SK-N-SH (cell line): ENCODE measurements at regions not wholly inside any gene's neighbourhood (a gene's known extent, or its start where the extent isn't known, plus 50 kb on each side); places are given as distances from the start of the nearest gene placed in this dataset.

Source experiments
- CTCF ChIA-PET: fragments of 300-600, 350-600 bp; formaldehyde crosslinking; extraction: SDS; loops from one replicate; lab custom pipeline; 2021; lab: Yijun Ruan, JAX
- POLR2A ChIA-PET: fragments of 350-600 bp; sonication (Branson Sonifier 250); formaldehyde crosslinking; extraction: SDS; loops from one replicate; lab custom pipeline; 2020; ENCODE audit warnings: antibody characterized with exemption, inconsistent platforms; lab: Yijun Ruan, JAX
- DNase-seq: peaks from one replicate; pipeline ENCODE4 v3.0.0; 2012
- H2AFZ ChIP-seq: fragments of 200-600 bp; sonication (generic); 2 replicates; pipeline ENCODE4 v1.8.1; 2016; ENCODE audit warnings: antibody characterized with exemption, mild to moderate bottlenecking, low read depth
- H3F3A ChIP-seq: fragments of 200-600 bp; sonication (generic); replicated peaks from 2 replicates; pipeline ENCODE3; 2016; ENCODE audit warnings: antibody characterized with exemption, mild to moderate bottlenecking; ENCODE audit not compliant: insufficient read depth
- H3K27ac ChIP-seq, 2 experiments: fragments of 200-500 bp in 1 of 2; fragments of 200-600 bp in 1 of 2; sonication (Bioruptor generic) in 1 of 2; sonication (generic), shearing (Covaris generic) in 1 of 2; 2 replicates each; pipeline versions ENCODE4 v1.5.1 to v1.6.1; 2014 to 2016; ENCODE audit warnings: low read depth in 2 of 2, inconsistent platforms in 1 of 2, low read length in 1 of 2, mild to moderate bottlenecking in 1 of 2, mixed read lengths in 1 of 2
- H3K27me3 ChIP-seq: fragments of 200-600 bp; sonication (generic), shearing (Covaris generic); 2 replicates; pipeline ENCODE4 v1.6.1; 2016; ENCODE audit warnings: mixed run types; ENCODE audit not compliant: insufficient read depth
- H3K36me3 ChIP-seq, 2 experiments: fragments of 200-500 bp in 1 of 2; fragments of 200-600 bp in 1 of 2; sonication (Bioruptor generic) in 1 of 2; sonication (generic) in 1 of 2; replicated peaks in 1 of 2; 2 replicates each; pipeline versions ENCODE3 to v1.5.1; 2014 to 2016; ENCODE audit warnings: low read length in 1 of 2, mild to moderate bottlenecking in 1 of 2; ENCODE audit not compliant: insufficient read depth in 2 of 2, control insufficient read depth in 1 of 2
- H3K4me1 ChIP-seq, 2 experiments: fragments of 200-500 bp in 1 of 2; fragments of 200-600 bp in 1 of 2; sonication (Bioruptor generic) in 1 of 2; sonication (generic), shearing (Covaris generic) in 1 of 2; 2 replicates each; pipeline versions ENCODE4 v1.5.1 to v1.6.1; 2014 to 2016; ENCODE audit warnings: low read depth in 1 of 2, low read length in 1 of 2, mixed run types in 1 of 2; ENCODE audit not compliant: insufficient read depth in 2 of 2, control insufficient read depth in 1 of 2
- H3K4me2 ChIP-seq: fragments of 200-600 bp; sonication (generic), shearing (Covaris generic); 2 replicates; pipeline ENCODE4 v1.6.1; 2017; ENCODE audit warnings: mixed run types
- H3K4me3 ChIP-seq, 2 experiments: fragments of 200-500 bp in 1 of 2; fragments of 200-600 bp in 1 of 2; sonication (Bioruptor generic) in 1 of 2; sonication (generic), shearing (Covaris generic) in 1 of 2; 2 replicates each; pipeline versions ENCODE4 v1.5.1 to v1.8.1; 2014 to 2016; ENCODE audit warnings: low read depth in 2 of 2, inconsistent platforms in 1 of 2, low read length in 1 of 2, mild to moderate bottlenecking in 1 of 2, mixed read lengths in 1 of 2, moderate library complexity in 1 of 2
- H3K79me2 ChIP-seq: fragments of 200-600 bp; sonication (generic); 2 replicates; pipeline ENCODE4 v1.8.1; 2017; ENCODE audit warnings: mild to moderate bottlenecking; ENCODE audit not compliant: insufficient read depth
- H3K9ac ChIP-seq: fragments of 200-600 bp; sonication (generic); 2 replicates; pipeline ENCODE4 v1.6.1; 2017; ENCODE audit warnings: mixed run types
- H3K9me2 ChIP-seq: fragments of 200-600 bp; sonication (generic); 2 replicates; pipeline ENCODE4 v1.6.1; 2017; ENCODE audit warnings: mixed run types
- H3K9me3 ChIP-seq: fragments of 200-600 bp; sonication (generic); 2 replicates; pipeline ENCODE4 v1.6.1; 2017; ENCODE audit warnings: mixed run types, mild to moderate bottlenecking, moderate library complexity
- H4K20me1 ChIP-seq: fragments of 200-600 bp; sonication (generic); 2 replicates; pipeline ENCODE4 v1.6.1; 2017; ENCODE audit warnings: mild to moderate bottlenecking, mixed run types; ENCODE audit not compliant: insufficient read depth
- EP300 ChIP-seq, 2 experiments: IDR thresholded peaks; 2 replicates each; pipeline versions ENCODE4 v1.4.0 to v1.6.1; 2012; ENCODE audit warnings: borderline replicate concordance in 1 of 2, low read depth in 1 of 2, low read length in 1 of 2
- EZH2phosphoT487 ChIP-seq: fragments of 200-600 bp; sonication (generic); IDR thresholded peaks from 2 replicates; pipeline ENCODE4 v1.6.1; 2017; ENCODE audit warnings: low read depth, mixed run types, mild to moderate bottlenecking, antibody characterized with exemption, moderate library complexity, borderline replicate concordance
- FOSL2 ChIP-seq: IDR thresholded peaks from 2 replicates; pipeline ENCODE4 v1.4.0; 2012; ENCODE audit warnings: low read depth, mild to moderate bottlenecking, moderate library complexity, borderline replicate concordance
- GABPA ChIP-seq: IDR thresholded peaks from 2 replicates; pipeline ENCODE4 v1.4.0; 2012; ENCODE audit warnings: low read depth, mild to moderate bottlenecking
- MXI1 ChIP-seq: IDR thresholded peaks from 2 replicates; pipeline ENCODE4 v1.6.1; 2012; ENCODE audit warnings: mild to moderate bottlenecking, low read depth, low read length, improper control_type of control experiment
- NRF1 ChIP-seq: IDR thresholded peaks from 2 replicates; pipeline ENCODE4 v1.6.1; 2012; ENCODE audit warnings: low read depth, mild to moderate bottlenecking, low read length
- RFX5 ChIP-seq: IDR thresholded peaks from 2 replicates; pipeline ENCODE4 v1.6.1; 2012; ENCODE audit warnings: mild to moderate bottlenecking, improper control_type of control experiment, low read length
- SIN3A ChIP-seq: IDR thresholded peaks from 2 replicates; pipeline ENCODE4 v1.6.1; 2012; ENCODE audit warnings: low read depth, mild to moderate bottlenecking, low read length, moderate library complexity, borderline replicate concordance
- TAF1 ChIP-seq: IDR thresholded peaks from 2 replicates; pipeline ENCODE4 v1.6.1; 2012; ENCODE audit warnings: low read depth, mild to moderate bottlenecking, low read length, moderate library complexity, borderline replicate concordance
- TCF12 ChIP-seq: IDR thresholded peaks from 2 replicates; pipeline ENCODE4 v1.4.0; 2012
- WGBS: methylation state at CpG from one replicate; pipeline ENCODE4 v1.1.6; 2017; ENCODE audit warnings: low lambda C conversion rate; 5-methylcytosine and 5-hydroxymethylcytosine counted together
- TF ChIP-seq, protein P1 (sequence below): IDR thresholded peaks from 2 replicates; pipeline ENCODE4 v1.6.1; 2012; ENCODE audit warnings: mild to moderate bottlenecking, low read depth, low read length, moderate library complexity
- TF ChIP-seq, protein P2 (sequence below): fragments of 150-350 bp; IDR thresholded peaks from 2 replicates; pipeline ENCODE4 v1.6.1; 2016; ENCODE audit warnings: mild to moderate bottlenecking, low read depth, low read length
- TF ChIP-seq, protein P3 (sequence below): fragments of 200-600 bp; sonication (generic); IDR thresholded peaks from 2 replicates; pipeline ENCODE4 v1.6.1; 2017; ENCODE audit warnings: antibody characterized with exemption, mild to moderate bottlenecking, moderate library complexity
- TF ChIP-seq, protein P4 (sequence below): IDR thresholded peaks from 2 replicates; pipeline ENCODE4; 2012

DNA sequence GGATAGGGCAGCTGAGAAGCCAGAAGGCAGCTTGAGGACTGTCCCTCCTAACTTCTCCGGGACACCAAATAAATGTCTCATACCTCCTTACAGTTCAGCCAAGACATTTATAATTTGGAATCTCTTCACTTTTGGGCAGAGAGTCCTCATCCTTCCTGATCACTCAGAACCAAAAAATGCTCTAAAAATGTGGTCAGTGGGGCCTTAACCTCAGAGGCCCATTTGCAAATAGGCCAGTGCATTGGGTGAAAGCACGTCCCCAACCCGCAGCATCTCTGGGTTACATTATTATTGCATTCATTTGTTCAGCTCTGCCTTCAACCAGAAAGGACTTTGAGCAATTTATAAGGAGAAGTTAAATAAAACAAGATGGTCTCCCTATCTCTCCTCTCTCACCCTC is 112.4 kb upstream of the IRX3 start:
- Histone ChIP-seq H3F3A (no peaks in the 10 kb centered on the region), H3K4me2 (no peak overlapping the region), H3K4me3 (no peak overlapping the region), H3K4me1 (peaks cover 0 to 20% of the 10 kb centered on the region in 2 experiments; a peak in 1 of 4 replicates), H3K9ac (no peak overlapping the region), H3K36me3 (no peaks in the 10 kb centered on the region), H3K27me3 (no peaks in the 10 kb centered on the region), H3K9me2 (no peaks in the 10 kb centered on the region), H4K20me1 (no peaks in the 10 kb centered on the region), H3K79me2 (no peaks in the 10 kb centered on the region), H2AFZ (no peak overlapping the region), H3K27ac (no peak overlapping the region), H3K9me3 (no peaks in the 10 kb centered on the region)
- CTCF ChIA-PET, result interaction anchor here (0.7 kb wide), 1 partner anchor 277 kb away, joined by 3 read pairs; no protein-coding TSS in a partner anchor
- POLR2A ChIA-PET, result no interaction called here
- WGBS, result 92% methylated on average over 3 of the region's 3 CpGs
- no peak for DNase-seq
- no peak for TF ChIP-seq TCF12
- TF ChIP-seq, protein P1, sequence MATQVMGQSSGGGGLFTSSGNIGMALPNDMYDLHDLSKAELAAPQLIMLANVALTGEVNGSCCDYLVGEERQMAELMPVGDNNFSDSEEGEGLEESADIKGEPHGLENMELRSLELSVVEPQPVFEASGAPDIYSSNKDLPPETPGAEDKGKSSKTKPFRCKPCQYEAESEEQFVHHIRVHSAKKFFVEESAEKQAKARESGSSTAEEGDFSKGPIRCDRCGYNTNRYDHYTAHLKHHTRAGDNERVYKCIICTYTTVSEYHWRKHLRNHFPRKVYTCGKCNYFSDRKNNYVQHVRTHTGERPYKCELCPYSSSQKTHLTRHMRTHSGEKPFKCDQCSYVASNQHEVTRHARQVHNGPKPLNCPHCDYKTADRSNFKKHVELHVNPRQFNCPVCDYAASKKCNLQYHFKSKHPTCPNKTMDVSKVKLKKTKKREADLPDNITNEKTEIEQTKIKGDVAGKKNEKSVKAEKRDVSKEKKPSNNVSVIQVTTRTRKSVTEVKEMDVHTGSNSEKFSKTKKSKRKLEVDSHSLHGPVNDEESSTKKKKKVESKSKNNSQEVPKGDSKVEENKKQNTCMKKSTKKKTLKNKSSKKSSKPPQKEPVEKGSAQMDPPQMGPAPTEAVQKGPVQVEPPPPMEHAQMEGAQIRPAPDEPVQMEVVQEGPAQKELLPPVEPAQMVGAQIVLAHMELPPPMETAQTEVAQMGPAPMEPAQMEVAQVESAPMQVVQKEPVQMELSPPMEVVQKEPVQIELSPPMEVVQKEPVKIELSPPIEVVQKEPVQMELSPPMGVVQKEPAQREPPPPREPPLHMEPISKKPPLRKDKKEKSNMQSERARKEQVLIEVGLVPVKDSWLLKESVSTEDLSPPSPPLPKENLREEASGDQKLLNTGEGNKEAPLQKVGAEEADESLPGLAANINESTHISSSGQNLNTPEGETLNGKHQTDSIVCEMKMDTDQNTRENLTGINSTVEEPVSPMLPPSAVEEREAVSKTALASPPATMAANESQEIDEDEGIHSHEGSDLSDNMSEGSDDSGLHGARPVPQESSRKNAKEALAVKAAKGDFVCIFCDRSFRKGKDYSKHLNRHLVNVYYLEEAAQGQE, result no peak
- TF ChIP-seq, protein P2, sequence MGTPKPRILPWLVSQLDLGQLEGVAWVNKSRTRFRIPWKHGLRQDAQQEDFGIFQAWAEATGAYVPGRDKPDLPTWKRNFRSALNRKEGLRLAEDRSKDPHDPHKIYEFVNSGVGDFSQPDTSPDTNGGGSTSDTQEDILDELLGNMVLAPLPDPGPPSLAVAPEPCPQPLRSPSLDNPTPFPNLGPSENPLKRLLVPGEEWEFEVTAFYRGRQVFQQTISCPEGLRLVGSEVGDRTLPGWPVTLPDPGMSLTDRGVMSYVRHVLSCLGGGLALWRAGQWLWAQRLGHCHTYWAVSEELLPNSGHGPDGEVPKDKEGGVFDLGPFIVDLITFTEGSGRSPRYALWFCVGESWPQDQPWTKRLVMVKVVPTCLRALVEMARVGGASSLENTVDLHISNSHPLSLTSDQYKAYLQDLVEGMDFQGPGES, result no peak
- TF ChIP-seq FOSL2, result no peak
- TF ChIP-seq EZH2phosphoT487, result no peak
- TF ChIP-seq, protein P3, sequence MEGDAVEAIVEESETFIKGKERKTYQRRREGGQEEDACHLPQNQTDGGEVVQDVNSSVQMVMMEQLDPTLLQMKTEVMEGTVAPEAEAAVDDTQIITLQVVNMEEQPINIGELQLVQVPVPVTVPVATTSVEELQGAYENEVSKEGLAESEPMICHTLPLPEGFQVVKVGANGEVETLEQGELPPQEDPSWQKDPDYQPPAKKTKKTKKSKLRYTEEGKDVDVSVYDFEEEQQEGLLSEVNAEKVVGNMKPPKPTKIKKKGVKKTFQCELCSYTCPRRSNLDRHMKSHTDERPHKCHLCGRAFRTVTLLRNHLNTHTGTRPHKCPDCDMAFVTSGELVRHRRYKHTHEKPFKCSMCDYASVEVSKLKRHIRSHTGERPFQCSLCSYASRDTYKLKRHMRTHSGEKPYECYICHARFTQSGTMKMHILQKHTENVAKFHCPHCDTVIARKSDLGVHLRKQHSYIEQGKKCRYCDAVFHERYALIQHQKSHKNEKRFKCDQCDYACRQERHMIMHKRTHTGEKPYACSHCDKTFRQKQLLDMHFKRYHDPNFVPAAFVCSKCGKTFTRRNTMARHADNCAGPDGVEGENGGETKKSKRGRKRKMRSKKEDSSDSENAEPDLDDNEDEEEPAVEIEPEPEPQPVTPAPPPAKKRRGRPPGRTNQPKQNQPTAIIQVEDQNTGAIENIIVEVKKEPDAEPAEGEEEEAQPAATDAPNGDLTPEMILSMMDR, result no peak
- TF ChIP-seq, protein P4, sequence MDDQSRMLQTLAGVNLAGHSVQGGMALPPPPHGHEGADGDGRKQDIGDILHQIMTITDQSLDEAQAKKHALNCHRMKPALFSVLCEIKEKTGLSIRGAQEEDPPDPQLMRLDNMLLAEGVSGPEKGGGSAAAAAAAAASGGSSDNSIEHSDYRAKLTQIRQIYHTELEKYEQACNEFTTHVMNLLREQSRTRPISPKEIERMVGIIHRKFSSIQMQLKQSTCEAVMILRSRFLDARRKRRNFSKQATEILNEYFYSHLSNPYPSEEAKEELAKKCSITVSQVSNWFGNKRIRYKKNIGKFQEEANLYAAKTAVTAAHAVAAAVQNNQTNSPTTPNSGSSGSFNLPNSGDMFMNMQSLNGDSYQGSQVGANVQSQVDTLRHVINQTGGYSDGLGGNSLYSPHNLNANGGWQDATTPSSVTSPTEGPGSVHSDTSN, result no peak
- TF ChIP-seq TAF1, result no peak
- TF ChIP-seq RFX5, result no peak
- TF ChIP-seq SIN3A, result no peak
- no peak for TF ChIP-seq GABPA
- TF ChIP-seq MXI1, result no peak
- no peak for TF ChIP-seq EP300 (IDR thresholded peaks at IDR 0.05; ENCODE audit: borderline replicate concordance in 1 of 2, low read depth in 1 of 2, low read length in 1 of 2)
- TF ChIP-seq NRF1, result no peak
